ENCODE measurements at regions not wholly inside any gene's neighbourhood (a gene's known extent, or its start where the extent isn't known, plus 50 kb on each side); places are given as distances from the start of the nearest gene placed in this dataset.

DNA sequence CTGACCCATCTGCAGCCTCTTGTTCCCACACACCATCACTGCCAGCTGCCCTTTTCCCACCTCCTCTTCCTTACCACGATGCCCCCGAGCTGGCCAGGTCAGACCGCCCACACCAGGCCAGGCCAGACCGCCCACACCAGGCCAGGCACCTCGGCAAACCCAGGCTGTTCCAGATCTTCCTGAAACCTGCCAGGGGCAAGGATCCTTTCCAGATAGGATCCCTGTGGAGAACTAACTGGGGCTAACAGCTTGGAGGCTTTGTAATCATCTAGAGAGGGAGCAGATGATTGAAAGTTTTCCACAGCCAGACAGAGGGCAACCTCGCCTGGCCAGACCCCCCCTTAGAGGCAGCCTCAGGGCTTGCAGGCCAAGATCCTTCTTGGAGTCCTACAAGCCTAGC lies 287.3 kb upstream of the TLE3 start:
- Histone ChIP-seq H3K27me3 (replicated peaks; ENCODE audit: insufficient read depth) (no peaks in the 10 kb centered on the region), H3K4me3 (no peak overlapping the region), H3K9me3 (no peaks in the 10 kb centered on the region), H3K36me3 (no peaks in the 10 kb centered on the region), H3K4me1 (ENCODE audit: control insufficient read depth in 1 of 2, low read depth in 2 of 2) (no peaks in the 10 kb centered on the region), H3K27ac (no peak overlapping the region)
- ATAC-seq (ENCODE audit: insufficient number of reproducible peaks, low FRiP score, low read depth) (no peak), DNase-seq (ENCODE audit: low spot score) (no peak)
- TF ChIP-seq, protein P1, sequence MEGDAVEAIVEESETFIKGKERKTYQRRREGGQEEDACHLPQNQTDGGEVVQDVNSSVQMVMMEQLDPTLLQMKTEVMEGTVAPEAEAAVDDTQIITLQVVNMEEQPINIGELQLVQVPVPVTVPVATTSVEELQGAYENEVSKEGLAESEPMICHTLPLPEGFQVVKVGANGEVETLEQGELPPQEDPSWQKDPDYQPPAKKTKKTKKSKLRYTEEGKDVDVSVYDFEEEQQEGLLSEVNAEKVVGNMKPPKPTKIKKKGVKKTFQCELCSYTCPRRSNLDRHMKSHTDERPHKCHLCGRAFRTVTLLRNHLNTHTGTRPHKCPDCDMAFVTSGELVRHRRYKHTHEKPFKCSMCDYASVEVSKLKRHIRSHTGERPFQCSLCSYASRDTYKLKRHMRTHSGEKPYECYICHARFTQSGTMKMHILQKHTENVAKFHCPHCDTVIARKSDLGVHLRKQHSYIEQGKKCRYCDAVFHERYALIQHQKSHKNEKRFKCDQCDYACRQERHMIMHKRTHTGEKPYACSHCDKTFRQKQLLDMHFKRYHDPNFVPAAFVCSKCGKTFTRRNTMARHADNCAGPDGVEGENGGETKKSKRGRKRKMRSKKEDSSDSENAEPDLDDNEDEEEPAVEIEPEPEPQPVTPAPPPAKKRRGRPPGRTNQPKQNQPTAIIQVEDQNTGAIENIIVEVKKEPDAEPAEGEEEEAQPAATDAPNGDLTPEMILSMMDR (IDR thresholded peaks at IDR 0.05) = no peak

DNA sequence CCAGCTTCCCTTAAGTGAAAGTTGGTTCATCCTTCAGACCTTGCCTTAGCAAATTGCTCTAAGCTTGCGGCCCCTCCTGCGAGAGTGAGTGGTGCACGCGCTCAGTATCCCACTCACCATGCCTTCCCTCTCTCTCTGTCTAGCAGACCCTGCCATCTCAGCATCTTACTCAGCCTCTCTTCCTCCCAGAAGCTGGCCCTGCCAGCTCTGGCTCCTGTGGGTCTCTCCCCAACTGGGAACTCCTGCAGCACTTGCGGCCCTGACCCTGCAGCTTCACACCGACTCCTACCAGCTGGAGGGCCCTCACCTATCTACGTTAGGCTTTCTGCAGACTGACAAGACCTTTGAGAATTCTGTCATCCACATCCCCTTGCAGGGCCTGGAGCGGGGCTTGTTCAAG lies 286.1 kb upstream of the TLE3 start:
- H3K27ac ChIP-seq = no peak overlapping the region
- TF ChIP-seq, protein P1 (IDR thresholded peaks at IDR 0.05) = no peak
- H3K9me3 ChIP-seq = no peaks in the 10 kb centered on the region
- no peaks in the 10 kb centered on the region for H3K36me3 ChIP-seq
- DNase-seq (ENCODE audit: low spot score) (no peak), ATAC-seq (ENCODE audit: insufficient number of reproducible peaks, low FRiP score, low read depth) (no peak)
- H3K27me3 ChIP-seq (replicated peaks; ENCODE audit: insufficient read depth) = no peaks in the 10 kb centered on the region
- no peaks in the 10 kb centered on the region for H3K4me1 ChIP-seq (ENCODE audit: control insufficient read depth in 1 of 2, low read depth in 2 of 2)
- H3K4me3 ChIP-seq = no peak overlapping the region

DNA sequence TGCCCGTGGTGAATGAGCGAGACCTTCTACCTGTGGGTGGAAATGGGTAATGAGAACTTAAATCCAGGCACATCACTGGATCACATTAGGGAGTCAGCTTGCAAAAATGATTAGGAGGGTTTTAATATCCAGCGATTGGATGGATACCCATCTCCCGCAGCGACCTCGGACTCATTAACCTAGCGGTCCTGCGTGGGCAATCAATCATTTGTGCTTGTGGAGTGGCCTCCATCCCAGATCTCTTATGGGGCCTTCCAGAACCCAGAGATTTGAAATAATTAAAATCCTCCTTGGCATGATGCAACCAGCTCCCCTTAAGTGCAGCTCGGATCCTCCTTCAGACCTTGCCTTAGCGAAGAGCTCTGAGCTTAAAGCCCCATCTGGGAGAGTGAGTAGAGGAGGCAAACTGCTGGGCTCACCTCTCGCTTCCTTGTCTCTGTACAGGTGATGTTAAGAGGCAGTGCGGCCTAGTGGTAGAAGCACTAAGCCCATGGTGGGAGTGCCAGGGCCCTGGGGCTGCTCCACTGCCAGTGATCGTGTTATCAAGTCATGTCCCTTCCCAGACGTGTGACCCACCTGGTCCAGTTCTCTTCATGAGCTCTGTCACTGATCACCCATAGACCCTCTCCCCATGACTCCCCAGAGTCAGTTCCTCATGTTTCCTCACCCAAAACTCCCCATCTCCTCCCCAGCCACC lies 285.2 kb upstream of the TLE3 start:
- no peaks in the 10 kb centered on the region for H3K4me1 ChIP-seq (ENCODE audit: control insufficient read depth in 1 of 2, low read depth in 2 of 2)
- H3K4me3 ChIP-seq = no peak overlapping the region
- ATAC-seq (ENCODE audit: insufficient number of reproducible peaks, low FRiP score, low read depth) = no peak
- H3K36me3 ChIP-seq = no peaks in the 10 kb centered on the region
- H3K9me3 ChIP-seq = no peaks in the 10 kb centered on the region
- H3K27ac ChIP-seq = no peak overlapping the region
- TF ChIP-seq, protein P1 (IDR thresholded peaks at IDR 0.05) = no peak
- no peak for DNase-seq (ENCODE audit: low spot score)
- H3K27me3 ChIP-seq (replicated peaks; ENCODE audit: insufficient read depth) = no peaks in the 10 kb centered on the region

DNA sequence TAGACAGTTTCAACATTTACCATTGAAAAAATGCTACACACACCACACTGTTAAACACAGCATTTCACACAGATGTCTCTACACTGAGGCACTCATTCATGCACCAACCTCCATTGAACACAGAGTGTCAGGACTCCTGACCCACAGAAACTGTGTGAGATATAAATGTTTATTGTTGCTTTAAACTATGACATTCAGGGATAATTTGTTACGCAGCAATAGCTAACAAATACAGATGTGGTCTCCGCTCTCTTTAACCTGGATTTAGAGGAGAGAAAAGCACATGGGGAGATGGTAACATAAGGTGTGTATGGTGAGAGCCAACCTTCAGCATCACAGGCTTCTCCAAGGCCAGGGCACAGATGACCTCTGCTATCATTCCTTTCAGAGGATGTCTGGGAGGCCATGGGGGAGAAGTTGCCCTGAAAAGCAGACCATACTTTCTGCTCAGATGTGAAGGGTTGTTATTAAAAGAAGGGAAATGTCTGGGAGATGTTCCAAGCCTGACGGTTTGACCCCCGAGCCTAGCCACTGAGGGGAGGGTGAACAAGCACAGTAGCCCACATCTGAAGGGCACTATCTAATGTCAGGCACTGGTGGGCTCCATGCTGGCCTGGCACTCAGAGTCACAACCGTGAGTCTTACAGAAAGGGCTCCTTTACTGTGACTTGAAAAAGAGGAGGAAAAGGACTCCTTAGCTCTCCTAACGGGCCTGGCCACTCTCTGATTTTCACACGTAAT lies 284.5 kb upstream of the TLE3 start:
- DNase-seq (ENCODE audit: low spot score) = no peak
- TF ChIP-seq, protein P1 (IDR thresholded peaks at IDR 0.05) = no peak

DNA sequence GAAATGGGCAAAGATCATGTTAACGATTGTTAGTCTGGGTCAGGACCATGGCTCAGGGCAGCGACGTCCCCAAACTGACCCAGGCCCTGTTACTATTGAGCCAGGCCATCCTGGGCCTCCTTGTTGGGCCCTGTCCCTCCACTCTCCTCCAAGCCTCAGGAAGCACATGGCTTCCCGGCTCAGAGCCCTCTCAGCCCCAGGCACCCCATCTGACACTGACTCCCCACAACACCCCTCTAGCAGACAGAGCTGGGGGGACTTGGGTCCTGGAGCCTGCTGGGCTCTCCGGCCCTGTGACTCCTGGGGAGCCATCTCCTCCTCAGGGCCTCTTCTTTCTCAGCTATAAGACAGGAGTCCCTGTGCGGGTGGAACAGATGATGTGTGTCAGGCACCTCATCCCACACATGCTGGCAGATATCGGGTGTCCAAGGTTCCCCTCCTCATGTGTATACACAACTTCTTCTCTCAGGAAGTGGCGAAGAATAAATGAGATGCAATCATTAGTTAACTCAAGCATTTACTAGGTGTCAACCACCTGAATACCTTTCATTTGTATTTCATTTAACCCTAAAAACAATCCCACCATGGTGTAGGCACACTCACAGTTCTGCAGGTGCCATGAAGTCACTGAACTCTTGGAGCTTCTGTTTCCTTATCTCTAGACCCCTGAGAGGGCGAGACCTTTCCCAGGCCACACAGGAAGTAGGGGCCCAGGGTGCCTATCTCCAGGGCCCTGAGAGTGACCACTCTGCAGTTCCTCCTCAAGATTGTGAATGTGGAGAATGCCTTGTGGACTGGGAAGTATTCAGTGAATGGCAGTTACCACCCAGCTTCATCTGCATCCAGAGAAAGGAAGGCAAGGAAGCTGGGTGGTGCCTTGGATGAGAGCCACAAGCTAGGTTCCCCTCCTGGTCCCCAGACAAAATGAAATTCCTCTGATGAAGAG lies 282.5 kb upstream of the TLE3 start:
- no peak overlapping the region for H3K4me3 ChIP-seq
- H3K36me3 ChIP-seq = no peaks in the 10 kb centered on the region
- H3K27ac ChIP-seq = no peak overlapping the region
- ATAC-seq (ENCODE audit: insufficient number of reproducible peaks, low FRiP score, low read depth) (no peak), DNase-seq (ENCODE audit: low spot score) (no peak)
- TF ChIP-seq, protein P1 (IDR thresholded peaks at IDR 0.05) = no peak
- H3K9me3 ChIP-seq = no peaks in the 10 kb centered on the region
- H3K27me3 ChIP-seq (replicated peaks; ENCODE audit: insufficient read depth) = no peaks in the 10 kb centered on the region
- H3K4me1 ChIP-seq (ENCODE audit: control insufficient read depth in 1 of 2, low read depth in 2 of 2) = peaks cover 12 to 23% of the 10 kb centered on the region in 2 donors

More for the DNA sequence above, 284.5 kb upstream of the TLE3 start:
- Histone ChIP-seq H3K4me1 (ENCODE audit: control insufficient read depth in 1 of 2, low read depth in 2 of 2) (peaks cover 2 to 3% of the 10 kb centered on the region in 2 donors), H3K36me3 (no peaks in the 10 kb centered on the region), H3K27ac (no peak overlapping the region), H3K27me3 (replicated peaks; ENCODE audit: insufficient read depth) (no peaks in the 10 kb centered on the region), H3K4me3 (no peak overlapping the region), H3K9me3 (no peaks in the 10 kb centered on the region)
- no peak for ATAC-seq (ENCODE audit: insufficient number of reproducible peaks, low FRiP score, low read depth)
